ENCODE measurements at regions not wholly inside any gene's neighbourhood (a gene's known extent, or its start where the extent isn't known, plus 50 kb on each side); places are given as distances from the start of the nearest gene placed in this dataset.

GRCh38 chr3:34034840-34035239, 236.4 kb downstream of the PDCD6IP start:
- H3K27ac ChIP-seq, result no peak overlapping the region
- H3K9me3 ChIP-seq, result no peaks in the 10 kb centered on the region
- DNase-seq, result no peak
- intact Hi-C loops (cut with DNase I), result no loop called here
- TF ChIP-seq CTCF (IDR thresholded peaks at IDR 0.05) (no peak), POLR2A (IDR thresholded peaks at IDR 0.05) (no peak), EP300 (IDR thresholded peaks at IDR 0.05) (no peak), POLR2AphosphoS5 (IDR thresholded peaks at IDR 0.05) (no peak)
- no peak overlapping the region for H3K4me3 ChIP-seq
- no peaks in the 10 kb centered on the region for H3K4me1 ChIP-seq
- 82 to 90% methylated on average over 2 of the region's 2 CpGs for WGBS, 2 donors
- H3K36me3 ChIP-seq, result no peaks in the 10 kb centered on the region
- no peaks in the 10 kb centered on the region for H3K27me3 ChIP-seq

GRCh38 chr3:34035775-34036174, 237.3 kb downstream of the PDCD6IP start:
- Histone ChIP-seq H3K36me3 (no peaks in the 10 kb centered on the region), H3K27me3 (no peaks in the 10 kb centered on the region), H3K4me3 (no peak overlapping the region), H3K4me1 (no peaks in the 10 kb centered on the region), H3K27ac (no peak overlapping the region), H3K9me3 (no peaks in the 10 kb centered on the region)
- intact Hi-C loops (cut with DNase I), result no loop called here
- 63 to 73% methylated on average over 4 of the region's 4 CpGs for WGBS, 2 donors
- TF ChIP-seq POLR2AphosphoS5 (IDR thresholded peaks at IDR 0.05) (no peak), CTCF (IDR thresholded peaks at IDR 0.05) (no peak), POLR2A (IDR thresholded peaks at IDR 0.05) (no peak)
- no peak for DNase-seq

GRCh38 chr3:34037260-34037659, 238.8 kb downstream of the PDCD6IP start:
- H3K4me3 ChIP-seq, result no peak overlapping the region
- no peaks in the 10 kb centered on the region for H3K27me3 ChIP-seq
- WGBS, 2 donors, result 93 to 95% methylated on average over 8 of the region's 8 CpGs
- no peaks in the 10 kb centered on the region for H3K9me3 ChIP-seq
- no peak overlapping the region for H3K27ac ChIP-seq
- H3K36me3 ChIP-seq, result no peaks in the 10 kb centered on the region
- DNase-seq, result no peak
- H3K4me1 ChIP-seq, result no peaks in the 10 kb centered on the region
- no peak for TF ChIP-seq POLR2A (IDR thresholded peaks at IDR 0.05)
- no peak for TF ChIP-seq CTCF (IDR thresholded peaks at IDR 0.05)
- no peak for TF ChIP-seq EP300 (IDR thresholded peaks at IDR 0.05)
- TF ChIP-seq POLR2AphosphoS5 (IDR thresholded peaks at IDR 0.05), result no peak
- intact Hi-C loops (cut with DNase I), result no loop called here

GRCh38 chr3:34038131-34038530, 239.7 kb downstream of the PDCD6IP start:
- intact Hi-C loops (cut with DNase I), result no loop called here
- no peak for TF ChIP-seq POLR2AphosphoS5 (IDR thresholded peaks at IDR 0.05)
- no peak for TF ChIP-seq POLR2A (IDR thresholded peaks at IDR 0.05)
- TF ChIP-seq EP300 (IDR thresholded peaks at IDR 0.05), result no peak
- TF ChIP-seq CTCF (IDR thresholded peaks at IDR 0.05), result no peak
- Histone ChIP-seq H3K27me3 (no peaks in the 10 kb centered on the region), H3K4me3 (no peak overlapping the region), H3K4me1 (no peaks in the 10 kb centered on the region), H3K36me3 (no peaks in the 10 kb centered on the region), H3K9me3 (no peaks in the 10 kb centered on the region), H3K27ac (no peak overlapping the region)
- no peak for DNase-seq
- 57 to 67% methylated on average over 2 of the region's 2 CpGs for WGBS, 2 donors

- Histone ChIP-seq H3K27ac (no peak overlapping the region), H3K4me1 (peaks cover 0 to 5% (median 0%) of the 10 kb centered on the region in 4 donors), H3K9me3 (no peaks in the 10 kb centered on the region), H3K4me3 (no peak overlapping the region), H3K36me3 (no peaks in the 10 kb centered on the region), H3K27me3 (no peaks in the 10 kb centered on the region)
- TF ChIP-seq POLR2AphosphoS5 (IDR thresholded peaks at IDR 0.05), result no peak
- no peak for TF ChIP-seq CTCF (IDR thresholded peaks at IDR 0.05)
- no peak for TF ChIP-seq EP300 (IDR thresholded peaks at IDR 0.05)
- no peak for TF ChIP-seq POLR2A (IDR thresholded peaks at IDR 0.05)
- whole genome bisulfite sequencing, 2 donors, result 25 to 78% methylated on average over 1 of the region's 1 CpG
- DNase-seq, result no peak
- intact Hi-C loops (cut with DNase I), result no loop called here
These were observed 247.7 kb downstream of the PDCD6IP start for GRCh38 chr3:34046154-34046553.

Measured in sigmoid colon (tissue), 6 donors.